IMR-90 (cell line): ENCODE measurements at regions not wholly inside any gene's neighbourhood (a gene's known extent, or its start where the extent isn't known, plus 50 kb on each side); places are given as distances from the start of the nearest gene placed in this dataset.

Source experiments
- CEBPB ChIP-seq: IDR thresholded peaks from 2 replicates; pipeline ENCODE4 v1.6.1; 2012; ENCODE audit warnings: low read depth, low read length, improper control_type of control experiment
- POLR2A ChIP-seq: IDR thresholded peaks from 2 replicates; pipeline ENCODE4 v1.6.1; 2012; ENCODE audit warnings: mild to moderate bottlenecking, low read depth, low read length
- TF ChIP-seq, protein P1 (sequence below): conservative IDR thresholded peaks from 2 replicates; pipeline ENCODE4 v1.5.1; 2012; ENCODE audit warnings: mild to moderate bottlenecking, low read depth, low read length, improper control_type of control experiment

DNA sequence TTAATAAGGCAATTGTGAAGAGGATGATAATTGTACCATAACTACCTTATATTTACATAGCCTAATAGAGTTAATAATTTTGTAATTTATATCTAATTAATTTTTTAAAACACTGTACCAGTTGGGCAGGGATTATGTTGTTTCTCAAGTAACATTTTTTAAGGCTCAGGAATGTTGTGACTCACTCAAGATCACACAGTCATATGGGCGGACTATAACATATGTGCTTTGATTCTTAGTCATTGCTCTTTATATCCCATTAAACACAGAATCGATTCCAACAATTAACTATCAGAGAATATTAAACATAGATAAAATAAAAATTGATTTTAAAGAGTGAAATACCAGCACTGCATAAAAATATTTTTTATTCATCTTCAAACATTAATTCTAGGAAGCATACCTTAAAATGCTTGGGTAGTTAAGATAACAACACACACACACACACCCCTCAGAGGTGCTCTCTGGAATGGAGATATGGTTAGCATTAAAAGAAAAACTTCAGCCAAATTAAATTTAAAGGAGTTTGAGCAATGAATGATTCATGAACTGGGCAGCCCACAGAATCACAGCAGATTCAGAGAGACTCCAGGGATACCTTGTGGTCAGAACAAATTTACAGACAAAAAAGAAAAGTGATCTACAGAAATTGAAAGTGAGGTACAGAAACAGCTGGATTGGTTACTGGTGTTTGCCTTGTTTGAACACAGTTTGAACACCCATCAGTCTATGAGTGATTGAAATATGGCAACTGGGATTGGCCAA, 869.4 kb upstream of the ID2 start:
- TF ChIP-seq, protein P1, sequence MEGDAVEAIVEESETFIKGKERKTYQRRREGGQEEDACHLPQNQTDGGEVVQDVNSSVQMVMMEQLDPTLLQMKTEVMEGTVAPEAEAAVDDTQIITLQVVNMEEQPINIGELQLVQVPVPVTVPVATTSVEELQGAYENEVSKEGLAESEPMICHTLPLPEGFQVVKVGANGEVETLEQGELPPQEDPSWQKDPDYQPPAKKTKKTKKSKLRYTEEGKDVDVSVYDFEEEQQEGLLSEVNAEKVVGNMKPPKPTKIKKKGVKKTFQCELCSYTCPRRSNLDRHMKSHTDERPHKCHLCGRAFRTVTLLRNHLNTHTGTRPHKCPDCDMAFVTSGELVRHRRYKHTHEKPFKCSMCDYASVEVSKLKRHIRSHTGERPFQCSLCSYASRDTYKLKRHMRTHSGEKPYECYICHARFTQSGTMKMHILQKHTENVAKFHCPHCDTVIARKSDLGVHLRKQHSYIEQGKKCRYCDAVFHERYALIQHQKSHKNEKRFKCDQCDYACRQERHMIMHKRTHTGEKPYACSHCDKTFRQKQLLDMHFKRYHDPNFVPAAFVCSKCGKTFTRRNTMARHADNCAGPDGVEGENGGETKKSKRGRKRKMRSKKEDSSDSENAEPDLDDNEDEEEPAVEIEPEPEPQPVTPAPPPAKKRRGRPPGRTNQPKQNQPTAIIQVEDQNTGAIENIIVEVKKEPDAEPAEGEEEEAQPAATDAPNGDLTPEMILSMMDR, result no peak
- no peak for TF ChIP-seq CEBPB
- no peak for TF ChIP-seq POLR2A
